ENCODE measurements at regions not wholly inside any gene's neighbourhood (a gene's known extent, or its start where the extent isn't known, plus 50 kb on each side); places are given as distances from the start of the nearest gene placed in this dataset.

GRCh38 chr6:150495126-150495525, 104.6 kb upstream of the PLEKHG1 start:
- H3K79me2 ChIP-seq (ENCODE audit: insufficient read depth), result no peaks in the 10 kb centered on the region
- CTCF ChIA-PET, result no interaction called here
- 0% methylated on average over 1 of the region's 1 CpG for WGBS (ENCODE audit: low lambda C conversion rate)
- no peaks in the 10 kb centered on the region for H3K36me3 ChIP-seq (replicated peaks in 1 of 2; ENCODE audit: control insufficient read depth in 1 of 2, insufficient read depth in 2 of 2, low read length in 1 of 2)
- no peaks in the 10 kb centered on the region for H3K9me2 ChIP-seq
- H3K9ac ChIP-seq, result no peak overlapping the region
- no peaks in the 10 kb centered on the region for H3K9me3 ChIP-seq
- no peaks in the 10 kb centered on the region for H3K4me1 ChIP-seq (ENCODE audit: control insufficient read depth in 1 of 2, insufficient read depth in 2 of 2, low read depth in 1 of 2, low read length in 1 of 2)
- no peak overlapping the region for H3K4me3 ChIP-seq (ENCODE audit: low read depth in 2 of 2, low read length in 1 of 2)
- TF ChIP-seq TAF1 (IDR thresholded peaks at IDR 0.05; ENCODE audit: borderline replicate concordance, low read depth, low read length) (no peak), EP300 (IDR thresholded peaks at IDR 0.05; ENCODE audit: borderline replicate concordance in 1 of 2, low read depth in 1 of 2, low read length in 1 of 2) (no peak), NRF1 (IDR thresholded peaks at IDR 0.05; ENCODE audit: low read depth, low read length) (no peak), FOSL2 (IDR thresholded peaks at IDR 0.05; ENCODE audit: borderline replicate concordance, low read depth) (no peak), GABPA (IDR thresholded peaks at IDR 0.05; ENCODE audit: low read depth) (no peak), SMC3 (IDR thresholded peaks at IDR 0.05; ENCODE audit: low read depth, low read length) (no peak), RCOR1 (IDR thresholded peaks at IDR 0.05; ENCODE audit: low read length) (no peak), USF2 (IDR thresholded peaks at IDR 0.05; ENCODE audit: borderline replicate concordance, low read depth, low read length) (no peak), MEF2A (IDR thresholded peaks at IDR 0.05; ENCODE audit: borderline replicate concordance, low read depth) (no peak), REST (IDR thresholded peaks at IDR 0.05; ENCODE audit: low read depth, low read length) (no peak), JUND (IDR thresholded peaks at IDR 0.05) (no peak)
- H3K27ac ChIP-seq (ENCODE audit: low read depth in 2 of 2, low read length in 1 of 2), result no peak overlapping the region
- DNase-seq, result no peak
- H3K27me3 ChIP-seq (ENCODE audit: insufficient read depth), result no peaks in the 10 kb centered on the region
- POLR2A ChIA-PET, result no interaction called here
- H3F3A ChIP-seq (replicated peaks; ENCODE audit: insufficient read depth), result no peaks in the 10 kb centered on the region
- no peak overlapping the region for H2AFZ ChIP-seq (ENCODE audit: low read depth)
- no peak overlapping the region for H3K4me2 ChIP-seq
- H4K20me1 ChIP-seq (ENCODE audit: insufficient read depth), result no peaks in the 10 kb centered on the region

- 22% methylated on average over 2 of the region's 2 CpGs for WGBS (ENCODE audit: low lambda C conversion rate)
- TF ChIP-seq YY1 (IDR thresholded peaks at IDR 0.05; ENCODE audit: low read depth) (no peak), RCOR1 (IDR thresholded peaks at IDR 0.05; ENCODE audit: low read length) (no peak), TCF12 (IDR thresholded peaks at IDR 0.05) (no peak), ELF1 (IDR thresholded peaks at IDR 0.05) (no peak)
- POLR2A ChIA-PET, result no interaction called here
- Histone ChIP-seq H3F3A (replicated peaks; ENCODE audit: insufficient read depth) (no peaks in the 10 kb centered on the region), H3K27ac (ENCODE audit: low read depth in 2 of 2, low read length in 1 of 2) (no peak overlapping the region), H4K20me1 (ENCODE audit: insufficient read depth) (no peaks in the 10 kb centered on the region), H3K4me2 (no peak overlapping the region), H3K27me3 (ENCODE audit: insufficient read depth) (no peaks in the 10 kb centered on the region), H3K4me1 (ENCODE audit: control insufficient read depth in 1 of 2, insufficient read depth in 2 of 2, low read depth in 1 of 2, low read length in 1 of 2) (no peaks in the 10 kb centered on the region), H3K79me2 (ENCODE audit: insufficient read depth) (no peaks in the 10 kb centered on the region), H3K9ac (no peak overlapping the region), H3K9me3 (no peaks in the 10 kb centered on the region), H2AFZ (ENCODE audit: low read depth) (no peak overlapping the region), H3K4me3 (ENCODE audit: low read depth in 2 of 2, low read length in 1 of 2) (no peak overlapping the region), H3K36me3 (replicated peaks in 1 of 2; ENCODE audit: control insufficient read depth in 1 of 2, insufficient read depth in 2 of 2, low read length in 1 of 2) (no peaks in the 10 kb centered on the region), H3K9me2 (no peaks in the 10 kb centered on the region)
- DNase-seq, result no peak
- CTCF ChIA-PET, result interaction anchor here (0.6 kb wide), 1 partner anchor 114 kb away, joined by 3 read pairs; no protein-coding TSS in a partner anchor
These were observed 103.1 kb upstream of the PLEKHG1 start for GRCh38 chr6:150496629-150497028.

Data from SK-N-SH (cell line).